Heart left ventricle (tissue), 13 donors: ENCODE measurements at regions not wholly inside any gene's neighbourhood (a gene's known extent, or its start where the extent isn't known, plus 50 kb on each side); places are given as distances from the start of the nearest gene placed in this dataset.

Source experiments
- CTCF ChIP-seq, 12 donors: fragments of 200-600 bp; sonication (generic) in 4 of 12; IDR thresholded peaks; one replicate each; pipeline versions ENCODE4 v1.5.0 to v1.8.0; 2018 to 2022; ENCODE audit warnings: antibody characterized with exemption in 12 of 12, mild to moderate bottlenecking in 5 of 12
- POLR2A ChIP-seq, 2 donors: fragments of 450-650 bp; IDR thresholded peaks; one replicate each; pipeline ENCODE4 v1.6.1; 2017; ENCODE audit warnings: antibody characterized with exemption in 2 of 2, mild to moderate bottlenecking in 2 of 2, moderate library complexity in 2 of 2
- donor health status: ischemic (EF 13 %, LVEDD 7.1; RV severe dilation, severe dysfunction).
- donor health status: DM: no; HTN: yes; CAD: no.
- donor health status: DM: no; HTN: no; CAD: no.
- donor health status: ischemic (EF 25% LVEDD 6.9; RV normal size, moderate dysfunction).
- donor health status: ischemic (EF 25% LVEDD 5.7; RV mildly dilated, moderate dysfunction).
- donor health status: ischemic (EF 35%, LVEDD 5.7; RV mildly dilated, moderate dysfunction).
- donor health status: nonischemic (EF 11% LVEDD 7.7; RV severe dilation, severe dysfunction).
- donor health status: DM: yes; HTN: yes; CAD: no.
- donor health status: PGD.
- donor health status: ischemic (EF 29% LVEDD 5.4; RV normal size, mild dysfunction).
- donor health status: nonischemic (EF 23%, LVEDD 6.1; RV moderate dilation, normal function).

DNA sequence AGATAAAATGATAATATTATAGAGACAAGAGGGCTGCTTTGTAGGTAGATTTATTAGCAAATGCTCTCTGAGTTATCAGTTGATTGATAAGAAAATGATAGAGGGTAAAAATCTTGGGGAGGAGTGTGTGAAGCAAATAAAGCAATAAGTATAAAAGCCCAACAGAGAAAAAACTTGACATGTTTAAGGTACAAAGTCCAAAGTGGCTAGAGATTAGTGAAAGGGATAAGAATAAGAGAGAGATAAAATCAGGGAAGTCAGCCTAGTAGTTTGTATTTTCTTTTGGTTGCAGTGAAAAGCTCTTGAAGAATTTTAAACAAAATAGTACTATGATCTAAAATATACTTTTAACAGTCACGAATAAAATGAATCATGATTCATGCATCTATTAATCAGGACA is 246.2 kb upstream of the LRIG3 start:
- TF ChIP-seq CTCF (IDR thresholded peaks at IDR 0.05) (no peak), POLR2A (IDR thresholded peaks at IDR 0.05) (no peak)
